Coronary artery (tissue), 2 donors: ENCODE measurements at regions not wholly inside any gene's neighbourhood (a gene's known extent, or its start where the extent isn't known, plus 50 kb on each side); places are given as distances from the start of the nearest gene placed in this dataset.

ENCODE experiments used
- DNase-seq: peaks from one replicate; pipeline ENCODE4 v3.0.0-alpha.2; 2017; ENCODE audit warnings: low spot score
- H3K27ac ChIP-seq, 2 donors: fragments of 200-600 bp; sonication (generic); one replicate each; pipeline ENCODE4 v1.5.1; 2016 to 2019
- H3K4me3 ChIP-seq: fragments of 200-600 bp; sonication (generic); 2 replicates; pipeline ENCODE4 v1.5.1; 2016; ENCODE audit warnings: mild to moderate bottlenecking, moderate library complexity
- TF ChIP-seq, protein P1 (sequence below): fragments of 200-600 bp; sonication (generic); IDR thresholded peaks from one replicate; pipeline ENCODE4 v1.5.1; 2019; ENCODE audit warnings: antibody characterized with exemption

DNA sequence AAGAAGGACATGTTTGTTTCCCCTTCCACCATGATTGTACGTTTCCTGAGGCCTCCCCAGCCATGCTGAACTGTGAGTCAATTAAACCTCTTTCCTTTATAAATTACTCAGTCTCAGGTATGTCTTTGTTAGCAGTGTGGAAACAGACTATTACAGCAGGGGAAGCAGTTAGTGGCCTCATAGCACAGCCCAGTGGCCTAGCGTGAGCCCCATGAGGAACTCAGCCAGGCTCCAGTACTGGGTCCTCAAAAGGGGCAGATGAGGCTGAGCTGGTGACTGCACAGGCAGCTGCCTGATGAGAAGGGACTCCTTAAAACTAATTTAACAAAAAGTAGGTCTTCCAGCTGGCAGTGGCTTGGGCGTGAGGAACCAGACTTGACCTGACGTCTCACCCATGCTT is 399.9 kb downstream of the CDH26 start:
- H3K4me3 ChIP-seq = no peak overlapping the region
- no peak overlapping the region for H3K27ac ChIP-seq
- DNase-seq = no peak
- TF ChIP-seq, protein P1, sequence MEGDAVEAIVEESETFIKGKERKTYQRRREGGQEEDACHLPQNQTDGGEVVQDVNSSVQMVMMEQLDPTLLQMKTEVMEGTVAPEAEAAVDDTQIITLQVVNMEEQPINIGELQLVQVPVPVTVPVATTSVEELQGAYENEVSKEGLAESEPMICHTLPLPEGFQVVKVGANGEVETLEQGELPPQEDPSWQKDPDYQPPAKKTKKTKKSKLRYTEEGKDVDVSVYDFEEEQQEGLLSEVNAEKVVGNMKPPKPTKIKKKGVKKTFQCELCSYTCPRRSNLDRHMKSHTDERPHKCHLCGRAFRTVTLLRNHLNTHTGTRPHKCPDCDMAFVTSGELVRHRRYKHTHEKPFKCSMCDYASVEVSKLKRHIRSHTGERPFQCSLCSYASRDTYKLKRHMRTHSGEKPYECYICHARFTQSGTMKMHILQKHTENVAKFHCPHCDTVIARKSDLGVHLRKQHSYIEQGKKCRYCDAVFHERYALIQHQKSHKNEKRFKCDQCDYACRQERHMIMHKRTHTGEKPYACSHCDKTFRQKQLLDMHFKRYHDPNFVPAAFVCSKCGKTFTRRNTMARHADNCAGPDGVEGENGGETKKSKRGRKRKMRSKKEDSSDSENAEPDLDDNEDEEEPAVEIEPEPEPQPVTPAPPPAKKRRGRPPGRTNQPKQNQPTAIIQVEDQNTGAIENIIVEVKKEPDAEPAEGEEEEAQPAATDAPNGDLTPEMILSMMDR = no peak

DNA sequence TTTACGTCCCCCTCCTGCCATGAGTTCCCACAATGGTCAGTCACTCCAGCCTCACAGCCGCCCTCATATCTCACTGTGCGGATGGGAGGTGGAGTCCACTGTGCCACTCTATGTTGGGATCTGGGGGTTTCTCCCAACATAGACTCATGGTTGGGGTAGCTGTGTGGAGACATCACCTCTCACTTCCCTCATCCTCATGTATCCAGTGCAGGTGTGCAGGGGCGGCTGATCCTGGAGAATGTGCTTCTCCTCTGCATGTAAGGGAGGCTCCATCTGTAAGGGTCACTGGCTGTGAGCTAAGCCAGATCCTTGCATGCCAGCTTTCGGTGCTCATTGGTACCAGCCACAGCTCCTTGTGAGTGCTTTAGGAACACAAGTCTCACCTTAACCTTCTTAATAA is 400.8 kb downstream of the CDH26 start:
- TF ChIP-seq, protein P1 = no peak
- DNase-seq = no peak
- Histone ChIP-seq H3K4me3 (no peak overlapping the region), H3K27ac (no peak overlapping the region)

DNA sequence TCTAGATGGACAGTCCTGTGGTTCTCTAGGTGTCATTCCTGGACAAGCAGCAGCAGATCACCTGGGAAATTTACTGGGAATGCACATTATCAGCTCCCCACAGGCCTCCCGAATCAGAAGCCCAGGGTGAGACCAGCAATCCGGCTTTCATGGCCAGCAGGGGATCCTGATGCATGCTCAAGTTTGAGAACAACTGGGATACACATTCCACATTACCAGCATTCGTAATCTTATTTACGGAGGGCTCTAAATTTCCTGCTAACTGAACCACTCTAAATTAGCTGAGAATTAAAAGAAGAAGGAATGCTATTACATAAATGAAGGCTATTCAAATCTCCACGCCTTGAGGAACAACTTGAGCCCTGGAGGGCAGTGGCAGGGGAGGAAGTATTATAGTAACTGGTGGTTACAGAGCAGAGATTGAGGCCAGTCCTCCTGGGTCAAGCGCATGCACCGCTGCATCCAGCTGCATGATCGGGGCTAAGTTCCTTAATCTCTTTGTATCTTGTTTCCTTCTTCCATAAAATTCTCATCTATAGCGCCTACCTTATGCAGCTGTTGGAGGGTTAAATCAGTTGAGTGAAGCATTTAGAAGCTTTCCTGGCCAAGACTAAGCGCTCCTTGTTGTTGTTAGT is 403.7 kb downstream of the CDH26 start:
- DNase-seq = no peak
- Histone ChIP-seq H3K27ac (no peak overlapping the region), H3K4me3 (no peak overlapping the region)
- TF ChIP-seq, protein P1 = no peak

DNA sequence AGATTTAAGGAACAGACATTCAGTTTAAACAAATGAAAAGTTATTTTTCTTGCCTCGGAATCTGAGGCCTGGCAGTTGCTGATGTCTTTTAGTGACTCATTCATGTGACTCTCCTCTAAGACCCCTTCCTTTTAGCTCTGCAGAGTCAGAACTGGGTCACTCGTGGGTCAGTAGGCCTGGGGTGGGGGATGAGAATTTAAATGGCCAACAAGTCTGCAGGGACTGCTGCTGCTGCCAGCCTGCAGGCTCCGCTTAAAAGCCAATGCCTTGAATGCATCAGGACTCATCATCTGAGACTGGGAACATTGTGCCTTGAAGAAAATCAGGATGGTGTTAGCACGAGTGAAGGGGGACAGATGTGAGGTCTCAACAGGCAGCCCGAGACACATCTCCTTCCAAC is 404.3 kb downstream of the CDH26 start:
- TF ChIP-seq, protein P1 = no peak
- Histone ChIP-seq H3K27ac (no peak overlapping the region), H3K4me3 (no peak overlapping the region)
- no peak for DNase-seq

DNA sequence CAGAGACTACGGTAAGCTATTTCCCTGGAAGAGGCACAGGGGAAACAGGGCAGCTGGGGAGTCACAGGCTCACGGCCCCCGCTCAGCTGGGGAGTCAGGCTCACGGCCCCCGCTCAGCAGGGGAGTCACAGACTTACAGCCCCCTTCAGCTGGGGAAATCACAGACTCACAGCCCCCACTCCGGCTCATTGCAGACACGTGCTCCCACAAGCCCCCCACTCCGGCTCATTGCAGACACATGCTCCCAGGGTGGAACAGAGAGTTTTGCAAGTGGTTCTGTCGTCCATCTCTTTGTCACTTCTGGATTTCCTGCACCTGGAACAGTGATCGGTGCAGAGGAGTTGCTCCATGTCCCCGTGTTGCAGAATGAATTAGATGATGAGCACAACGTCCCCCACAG is 405.5 kb downstream of the CDH26 start:
- Histone ChIP-seq H3K27ac (no peak overlapping the region), H3K4me3 (no peak overlapping the region)
- DNase-seq = no peak
- TF ChIP-seq, protein P1 = no peak

DNA sequence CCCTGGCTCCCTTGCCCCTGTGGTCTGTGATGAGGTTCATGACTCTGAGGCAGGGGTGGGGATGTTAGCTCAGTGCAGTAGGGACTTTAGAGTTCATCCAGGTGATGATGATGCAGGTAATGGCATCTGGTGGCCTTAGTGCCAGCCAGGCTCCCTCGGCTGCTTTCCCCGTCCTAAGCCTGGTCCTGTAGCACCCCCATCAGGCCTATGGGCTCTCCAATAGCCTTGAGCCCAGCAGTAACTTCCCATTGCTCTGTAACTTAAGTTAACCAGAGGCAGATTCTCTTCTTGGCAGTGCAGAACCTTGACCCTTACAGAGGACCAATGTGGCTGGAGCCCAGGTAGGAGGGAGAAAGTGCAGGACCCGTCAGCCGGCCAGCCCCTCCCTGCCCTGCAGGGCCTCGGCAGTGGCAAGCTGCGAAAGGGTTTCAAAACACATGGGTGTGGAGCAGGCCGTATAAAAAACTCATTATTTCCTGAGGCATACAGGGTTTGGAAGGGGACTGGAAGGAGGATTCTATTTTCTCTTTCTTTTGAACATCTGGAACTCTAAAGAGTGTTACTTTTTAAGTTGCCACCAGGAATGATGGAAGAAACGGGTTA is 406.9 kb downstream of the CDH26 start:
- no peak overlapping the region for H3K27ac ChIP-seq
- no peak overlapping the region for H3K4me3 ChIP-seq
- TF ChIP-seq, protein P1 = no peak
- no peak for DNase-seq

DNA sequence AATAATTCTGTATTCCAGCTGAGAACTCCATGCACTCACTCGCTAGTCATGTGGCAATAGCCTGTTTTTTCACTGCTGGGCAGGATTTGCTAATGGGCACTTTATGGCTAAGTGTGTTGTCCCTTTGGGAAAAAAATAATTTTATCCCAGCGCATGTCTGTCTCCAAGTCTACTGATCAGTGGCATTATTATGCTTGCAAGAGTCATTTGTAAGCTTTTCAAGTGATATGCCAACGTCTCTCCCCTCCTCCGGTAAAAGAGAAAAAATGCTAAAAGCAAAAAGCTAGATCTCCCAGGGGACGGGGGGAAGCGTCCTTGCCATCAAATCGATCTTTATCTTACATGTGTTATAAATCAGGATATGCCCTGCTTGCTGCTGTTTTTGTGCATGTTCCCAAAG is 407.7 kb downstream of the CDH26 start:
- Histone ChIP-seq H3K4me3 (no peak overlapping the region), H3K27ac (no peak overlapping the region)
- TF ChIP-seq, protein P1 = no peak
- no peak for DNase-seq
